Fibroblast of lung (primary cell): ENCODE measurements at regions not wholly inside any gene's neighbourhood (a gene's known extent, or its start where the extent isn't known, plus 50 kb on each side); places are given as distances from the start of the nearest gene placed in this dataset.

Experiments used
- DNase-seq, 2 donors: peaks; one replicate each; pipeline versions ENCODE4 v3.0.0 to v3.0.0-alpha.2; 2010; ENCODE audit warnings: low read depth in 2 of 2
- H2AFZ ChIP-seq: 2 replicates; pipeline ENCODE4 v1.5.1; 2012; ENCODE audit warnings: low read length, control low read depth, inconsistent platforms
- H3K27ac ChIP-seq: 2 replicates; pipeline ENCODE4 v1.5.1; 2011; ENCODE audit warnings: low read length, control low read depth; ENCODE audit not compliant: insufficient read depth
- H3K27me3 ChIP-seq: 2 replicates; pipeline ENCODE4 v1.5.1; 2011; ENCODE audit warnings: mild to moderate bottlenecking, low read length; ENCODE audit not compliant: control insufficient read depth, insufficient read depth
- H3K36me3 ChIP-seq: 2 replicates; pipeline ENCODE4 v1.5.1; 2011; ENCODE audit warnings: low read length; ENCODE audit not compliant: control insufficient read depth, insufficient read depth
- H3K4me1 ChIP-seq: 2 replicates; pipeline ENCODE4 v1.5.1; 2011; ENCODE audit warnings: low read length; ENCODE audit not compliant: control insufficient read depth, insufficient read depth; ENCODE audit errors: extremely low read depth
- H3K4me2 ChIP-seq: 2 replicates; pipeline ENCODE4 v1.5.1; 2011; ENCODE audit warnings: low read length, control low read depth; ENCODE audit not compliant: insufficient read depth; ENCODE audit errors: extremely low read depth
- H3K4me3 ChIP-seq, 4 experiments: fragments of 200-600 bp in 1 of 4; sonication (generic) in 1 of 4; replicated peaks in 1 of 4; 2 replicates each; pipeline ENCODE4 v1.5.1; 2011 to 2016; ENCODE audit warnings: low read length in 4 of 4, low read depth in 3 of 4, mild to moderate bottlenecking in 3 of 4, control low read depth in 2 of 4, inconsistent platforms in 1 of 4, mixed read lengths in 1 of 4; ENCODE audit not compliant: insufficient read depth in 1 of 4; ENCODE audit errors: control extremely low read depth in 1 of 4
- H3K79me2 ChIP-seq: 2 replicates; pipeline ENCODE4 v1.5.1; 2012; ENCODE audit warnings: mild to moderate bottlenecking, low read length, inconsistent platforms; ENCODE audit not compliant: control insufficient read depth, insufficient read depth
- H3K9ac ChIP-seq: 2 replicates; pipeline ENCODE4 v1.5.1; 2011; ENCODE audit warnings: mild to moderate bottlenecking, low read length, control low read depth; ENCODE audit not compliant: insufficient read depth
- H3K9me3 ChIP-seq: 2 replicates; pipeline ENCODE4 v1.5.1; 2012; ENCODE audit warnings: low read depth, low read length; ENCODE audit not compliant: control insufficient read depth, insufficient read depth
- H4K20me1 ChIP-seq: 2 replicates; pipeline ENCODE4 v1.5.1; 2011; ENCODE audit warnings: low read length; ENCODE audit not compliant: control insufficient read depth, insufficient read depth; ENCODE audit errors: extremely low read depth
- EZH2 ChIP-seq: IDR thresholded peaks from 2 replicates; pipeline ENCODE4 v1.5.1; 2012; ENCODE audit warnings: low read length, control low read depth, mild to moderate bottlenecking; ENCODE audit errors: missing control alignments
- TF ChIP-seq, protein P1 (sequence below), 2 donors: IDR thresholded peaks in 1 of 2; conservative IDR thresholded peaks in 1 of 2; 1 replicate in 1 of 2; 2 replicates in 1 of 2; pipeline ENCODE4 v1.5.1; 2011 to 2012; ENCODE audit warnings: low read length in 2 of 2, control low read depth in 1 of 2, inconsistent platforms in 1 of 2, low read depth in 1 of 2, mild to moderate bottlenecking in 1 of 2

- H3K79me2 ChIP-seq: no peaks in the 10 kb centered on the region
- TF ChIP-seq, protein P1, sequence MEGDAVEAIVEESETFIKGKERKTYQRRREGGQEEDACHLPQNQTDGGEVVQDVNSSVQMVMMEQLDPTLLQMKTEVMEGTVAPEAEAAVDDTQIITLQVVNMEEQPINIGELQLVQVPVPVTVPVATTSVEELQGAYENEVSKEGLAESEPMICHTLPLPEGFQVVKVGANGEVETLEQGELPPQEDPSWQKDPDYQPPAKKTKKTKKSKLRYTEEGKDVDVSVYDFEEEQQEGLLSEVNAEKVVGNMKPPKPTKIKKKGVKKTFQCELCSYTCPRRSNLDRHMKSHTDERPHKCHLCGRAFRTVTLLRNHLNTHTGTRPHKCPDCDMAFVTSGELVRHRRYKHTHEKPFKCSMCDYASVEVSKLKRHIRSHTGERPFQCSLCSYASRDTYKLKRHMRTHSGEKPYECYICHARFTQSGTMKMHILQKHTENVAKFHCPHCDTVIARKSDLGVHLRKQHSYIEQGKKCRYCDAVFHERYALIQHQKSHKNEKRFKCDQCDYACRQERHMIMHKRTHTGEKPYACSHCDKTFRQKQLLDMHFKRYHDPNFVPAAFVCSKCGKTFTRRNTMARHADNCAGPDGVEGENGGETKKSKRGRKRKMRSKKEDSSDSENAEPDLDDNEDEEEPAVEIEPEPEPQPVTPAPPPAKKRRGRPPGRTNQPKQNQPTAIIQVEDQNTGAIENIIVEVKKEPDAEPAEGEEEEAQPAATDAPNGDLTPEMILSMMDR (conservative IDR thresholded peaks at IDR 0.05 in 1 of 2, IDR thresholded peaks at IDR 0.05 in 1 of 2; ENCODE audit: low read depth in 1 of 2, low read length in 2 of 2): no peak
- no peak for TF ChIP-seq EZH2
- peak; percentile 88 to 93 for DNase-seq
- peak overlapping the region; percentile 35 for H3K27ac ChIP-seq
- no peaks in the 10 kb centered on the region for H3K27me3 ChIP-seq
- H3K9ac ChIP-seq: no peak overlapping the region
- peak overlapping the region; percentile 36 for H3K4me2 ChIP-seq
- H2AFZ ChIP-seq: no peak overlapping the region
- peaks cover 6% of the 10 kb centered on the region for H4K20me1 ChIP-seq
- peaks cover 7% of the 10 kb centered on the region for H3K4me1 ChIP-seq
- H3K36me3 ChIP-seq: peaks cover 2% of the 10 kb centered on the region
- H3K9me3 ChIP-seq: no peaks in the 10 kb centered on the region
- no peak overlapping the region for H3K4me3 ChIP-seq
These were observed 69.9 kb downstream of the HYCC1 start for GRCh38 chr7:22944022-22944421.

GRCh38 chr7:22942191-22942590, 71.7 kb downstream of the HYCC1 start:
- H3K4me3 ChIP-seq: no peak overlapping the region
- peaks cover 2% of the 10 kb centered on the region for H3K36me3 ChIP-seq
- no peak overlapping the region for H2AFZ ChIP-seq
- DNase-seq: no peak
- H3K9ac ChIP-seq: no peak overlapping the region
- H3K27me3 ChIP-seq: no peaks in the 10 kb centered on the region
- no peaks in the 10 kb centered on the region for H3K79me2 ChIP-seq
- H3K4me2 ChIP-seq: no peak overlapping the region
- TF ChIP-seq, protein P1 (conservative IDR thresholded peaks at IDR 0.05 in 1 of 2, IDR thresholded peaks at IDR 0.05 in 1 of 2; ENCODE audit: low read depth in 1 of 2, low read length in 2 of 2): no peak
- TF ChIP-seq EZH2: no peak
- no peaks in the 10 kb centered on the region for H3K9me3 ChIP-seq
- no peak overlapping the region for H3K27ac ChIP-seq
- H3K4me1 ChIP-seq: peaks cover 7% of the 10 kb centered on the region
- peaks cover 6% of the 10 kb centered on the region for H4K20me1 ChIP-seq

DNA sequence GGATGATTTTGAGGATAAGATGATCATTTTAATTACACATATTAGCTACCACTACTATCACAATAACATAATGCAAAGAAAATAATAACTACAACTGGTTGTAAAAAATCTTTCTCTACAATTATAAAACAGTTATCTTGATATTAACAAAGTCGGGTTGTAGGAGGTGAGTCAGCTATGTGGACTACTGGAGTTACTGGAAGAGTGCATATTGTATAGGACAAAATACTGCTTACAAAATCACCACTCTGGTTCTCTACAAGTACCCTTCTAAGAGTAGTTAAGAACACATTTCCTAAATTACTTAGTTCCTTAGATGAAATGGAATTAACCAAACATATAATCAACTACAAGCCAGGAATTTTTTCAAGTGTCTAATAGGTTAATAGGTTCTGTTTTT, 74.1 kb downstream of the HYCC1 start:
- Histone ChIP-seq H3K36me3 (peaks cover 2% of the 10 kb centered on the region), H3K4me3 (no peak overlapping the region), H3K9ac (no peak overlapping the region), H3K4me2 (no peak overlapping the region), H3K27ac (no peak overlapping the region), H3K4me1 (peaks cover 7% of the 10 kb centered on the region), H4K20me1 (peaks cover 6% of the 10 kb centered on the region), H3K9me3 (no peaks in the 10 kb centered on the region), H3K79me2 (no peaks in the 10 kb centered on the region), H2AFZ (no peak overlapping the region), H3K27me3 (no peaks in the 10 kb centered on the region)
- DNase-seq: no peak
- TF ChIP-seq, protein P1 (conservative IDR thresholded peaks at IDR 0.05 in 1 of 2, IDR thresholded peaks at IDR 0.05 in 1 of 2; ENCODE audit: low read depth in 1 of 2, low read length in 2 of 2): no peak
- no peak for TF ChIP-seq EZH2
